Daoy (cell line): ENCODE measurements at regions not wholly inside any gene's neighbourhood (a gene's known extent, or its start where the extent isn't known, plus 50 kb on each side); places are given as distances from the start of the nearest gene placed in this dataset.
A peak's percentile ranks its signal among the peaks of the same experiment; 100 is the strongest.
"Not testable (repeated sequence)": the region's sequence is repeated elsewhere in the genome, so short reads cannot be mapped to it uniquely, and the experiment has no call there.

Experiments used
- DNase-seq: peaks from one replicate; pipeline ENCODE4 v3.0.0-alpha.2; 2015; ENCODE audit warnings: low read depth

- DNase-seq, result no peak
These were observed 213.9 kb downstream of the ZNF365 start for GRCh38 chr10:62588116-62588515.

GRCh38 chr10:62589689-62590088 lies 214.8 kb upstream of the ADO start:
- DNase-seq, result no peak

GRCh38 chr10:62590306-62590705 lies 214.2 kb upstream of the ADO start:
- DNase-seq, result no peak

GRCh38 chr10:62594093-62594520 lies 210.4 kb upstream of the ADO start:
- peak; percentile 56 for DNase-seq

- DNase-seq, result no peak
These were observed 207.3 kb upstream of the ADO start for GRCh38 chr10:62597226-62597625.

- no peak for DNase-seq
These were observed 205.4 kb upstream of the ADO start for GRCh38 chr10:62599161-62599560.

GRCh38 chr10:62606551-62606950 lies 198.0 kb upstream of the ADO start:
- DNase-seq, result not testable (repeated sequence)

GRCh38 chr10:62608189-62608875 lies 196.2 kb upstream of the ADO start:
- not testable (repeated sequence) for DNase-seq

GRCh38 chr10:62610649-62611229 lies 193.8 kb upstream of the ADO start:
- DNase-seq, result peak; percentile 49

- no peak for DNase-seq
These were observed 191.1 kb upstream of the ADO start for GRCh38 chr10:62613424-62613823.

GRCh38 chr10:62613859-62614258 lies 190.7 kb upstream of the ADO start:
- no peak for DNase-seq

- peak; percentile 44 for DNase-seq
These were observed 189.9 kb upstream of the ADO start for GRCh38 chr10:62614389-62615157.

- DNase-seq, result no peak
These were observed 187.5 kb upstream of the ADO start for GRCh38 chr10:62616885-62617590.

- no peak for DNase-seq
These were observed 186.9 kb upstream of the ADO start for GRCh38 chr10:62617652-62618051.

- no peak for DNase-seq
These were observed 186.5 kb upstream of the ADO start for GRCh38 chr10:62618054-62618453.

- DNase-seq, result peak; percentile 65
These were observed 185.7 kb upstream of the ADO start for GRCh38 chr10:62618576-62619412.

GRCh38 chr10:62619413-62619738 lies 185.1 kb upstream of the ADO start:
- no peak for DNase-seq

- DNase-seq, result no peak
These were observed 184.0 kb upstream of the ADO start for GRCh38 chr10:62620491-62620890.

GRCh38 chr10:62623223-62623622 lies 181.3 kb upstream of the ADO start:
- no peak for DNase-seq

GRCh38 chr10:62625484-62625883 lies 179.0 kb upstream of the ADO start:
- no peak for DNase-seq

GRCh38 chr10:62626079-62626478 lies 178.4 kb upstream of the ADO start:
- DNase-seq, result no peak

GRCh38 chr10:62626817-62627216 lies 177.7 kb upstream of the ADO start:
- peak; percentile 41 for DNase-seq
